ENCODE measurements at regions not wholly inside any gene's neighbourhood (a gene's known extent, or its start where the extent isn't known, plus 50 kb on each side); places are given as distances from the start of the nearest gene placed in this dataset.
"Not testable (repeated sequence)": the region's sequence is repeated elsewhere in the genome, so short reads cannot be mapped to it uniquely, and the experiment has no call there.

DNA sequence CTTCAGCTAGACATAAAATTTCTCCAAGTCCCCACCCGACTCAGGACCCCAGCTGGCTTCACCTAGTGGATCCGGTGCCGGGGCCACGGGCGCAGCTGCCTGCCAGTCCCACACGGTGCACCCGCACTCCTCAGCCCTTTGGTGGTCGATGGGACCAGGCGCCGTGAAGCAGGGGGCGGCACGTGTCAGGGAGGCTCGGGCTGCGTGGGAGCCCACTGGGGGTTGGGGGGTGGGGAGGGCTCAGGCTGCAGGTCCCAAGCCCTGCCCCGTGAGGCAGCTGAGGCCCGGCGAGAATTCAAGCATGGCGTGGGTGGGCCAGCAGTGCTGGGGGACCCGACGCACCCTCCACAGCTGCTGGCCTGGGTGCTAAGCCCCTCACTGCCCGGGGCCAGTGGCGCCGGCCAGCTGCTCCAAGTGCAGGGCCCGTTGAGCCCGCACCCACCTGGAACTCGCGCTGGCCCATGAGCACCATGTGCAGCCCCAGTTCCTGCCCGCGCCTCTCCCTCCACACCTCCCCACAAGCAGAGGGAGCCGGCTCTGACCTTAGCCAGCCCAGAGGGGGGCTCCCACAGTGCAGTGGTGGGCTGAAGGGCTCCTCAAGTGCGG is 747.0 kb downstream of the FAM181B start:
- DNase-seq (ENCODE audit: low read depth): no peak

DNA sequence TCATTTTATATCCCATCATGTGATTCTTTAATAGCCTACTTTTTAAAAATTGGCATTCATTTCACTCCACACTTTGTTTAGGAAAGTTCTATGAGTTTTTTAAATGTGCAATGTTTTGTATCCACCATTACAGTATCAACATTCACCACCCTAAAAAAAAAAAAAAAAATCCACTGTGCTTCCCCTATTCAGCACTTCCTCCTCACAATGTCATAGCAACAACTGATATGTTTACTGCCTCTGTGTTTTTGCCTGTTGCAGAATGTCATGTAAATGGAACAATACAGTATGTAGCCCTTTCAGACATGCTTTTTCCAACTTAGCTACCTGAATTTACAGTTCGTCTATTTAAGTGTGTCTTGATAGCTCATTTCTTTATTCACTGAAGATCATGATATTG is 754.2 kb downstream of the FAM181B start:
- no peak for DNase-seq (ENCODE audit: low read depth)

DNA sequence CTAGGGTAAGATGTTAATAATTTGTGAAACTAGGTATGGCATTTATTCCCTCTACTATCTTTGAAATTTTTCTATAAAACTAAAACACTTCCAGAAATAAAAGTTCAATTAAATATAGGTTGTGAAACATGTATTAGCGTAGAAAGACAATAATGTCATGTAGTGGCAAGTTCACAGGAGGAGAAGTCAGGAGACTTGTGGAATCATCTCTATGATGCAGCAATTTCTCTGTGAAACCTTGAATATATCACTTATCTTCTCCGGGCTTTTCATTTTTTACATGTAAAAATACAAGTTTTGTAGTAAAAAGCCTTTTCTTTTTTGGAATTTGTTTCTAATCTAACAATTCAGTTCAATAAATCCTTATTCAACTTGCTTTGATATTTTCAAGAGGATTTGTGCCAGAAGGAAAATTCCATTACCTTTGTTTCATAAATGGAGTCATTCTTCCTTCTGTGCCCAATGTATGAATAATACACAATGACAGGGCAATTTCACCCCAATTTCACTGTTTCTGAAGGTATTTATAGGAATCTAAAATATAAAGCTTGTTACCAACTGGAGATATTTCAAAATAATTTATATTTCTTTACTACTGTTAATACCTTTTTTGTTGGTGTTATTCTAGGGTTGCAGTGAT is 758.3 kb downstream of the FAM181B start:
- no peak for DNase-seq (ENCODE audit: low read depth)

DNA sequence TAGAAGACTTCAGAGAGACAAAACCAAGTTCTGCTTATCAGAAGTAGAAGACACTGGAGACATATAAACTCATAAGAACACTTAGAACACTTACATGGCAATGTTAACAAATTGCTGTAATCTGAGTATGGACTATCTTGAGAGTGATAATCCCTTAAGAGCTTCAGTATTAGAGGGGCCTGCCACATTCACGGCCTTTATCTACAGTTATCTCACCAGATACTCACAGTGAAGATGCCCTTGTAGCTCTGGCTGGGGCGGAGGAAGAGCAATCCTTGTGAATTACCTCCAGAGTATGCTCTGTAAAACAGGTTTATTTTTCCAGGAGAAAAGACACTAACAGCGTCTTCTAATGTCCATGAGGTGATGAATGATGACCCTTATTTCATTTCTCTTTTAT is 762.8 kb downstream of the FAM181B start:
- no peak for DNase-seq (ENCODE audit: low read depth)

DNA sequence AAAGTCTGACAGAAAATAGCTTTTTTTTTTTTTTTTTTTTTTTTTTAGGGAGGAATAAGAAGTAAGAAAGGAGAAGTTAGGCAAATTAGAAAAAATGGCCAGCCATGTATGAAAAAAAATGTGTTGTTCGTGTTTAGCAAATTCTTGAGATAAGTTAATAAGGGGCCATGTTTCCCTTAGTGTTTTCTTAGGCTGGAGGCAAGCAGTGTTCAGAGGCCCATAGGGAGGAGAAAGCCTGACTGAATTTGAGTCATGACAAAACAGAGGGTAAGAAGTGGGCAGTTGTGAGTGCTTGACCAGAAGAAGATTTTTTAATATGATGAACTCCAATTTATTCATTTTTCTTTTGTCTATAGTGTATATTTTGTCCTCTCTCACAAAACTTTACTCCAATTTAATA is 766.4 kb downstream of the FAM181B start:
- DNase-seq (ENCODE audit: low read depth): no peak

DNA sequence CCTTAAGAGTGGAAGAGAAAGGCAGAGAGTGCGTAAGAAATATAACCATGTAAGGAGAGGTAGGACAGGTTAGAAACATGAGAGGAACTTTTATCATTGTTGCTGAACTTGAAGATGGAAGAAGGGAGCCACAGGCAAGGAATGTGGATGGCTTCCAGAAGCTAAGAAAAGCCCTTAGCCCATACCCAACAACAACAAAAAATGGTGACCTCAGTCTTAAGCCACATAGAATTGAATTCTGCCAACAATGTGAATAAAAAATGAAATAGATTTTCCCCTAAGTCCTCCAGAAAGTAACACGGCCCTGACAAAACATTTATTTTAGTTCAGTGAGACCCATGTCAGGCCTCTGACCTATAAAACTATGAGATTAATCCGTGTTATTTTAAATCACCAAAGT is 767.3 kb downstream of the FAM181B start:
- no peak for DNase-seq (ENCODE audit: low read depth)

DNA sequence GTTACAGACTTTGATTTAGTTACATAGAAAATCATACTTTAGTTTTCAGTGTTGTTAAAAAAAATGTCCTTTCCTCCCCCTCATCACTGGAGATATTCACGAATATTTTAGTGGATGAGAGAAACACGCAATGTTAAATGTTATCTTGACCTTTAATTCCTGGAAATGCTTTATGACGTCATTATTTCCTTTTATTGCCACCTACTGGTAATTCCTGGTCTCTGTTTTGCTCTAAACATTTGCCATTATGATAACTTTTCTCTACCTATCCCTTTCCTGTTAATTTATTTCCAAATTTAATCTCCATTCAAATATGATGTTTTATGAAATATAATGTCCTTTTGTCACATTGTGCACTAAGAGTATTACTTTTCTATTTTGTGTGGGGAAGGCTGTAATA is 770.6 kb downstream of the FAM181B start:
- no peak for DNase-seq (ENCODE audit: low read depth)

DNA sequence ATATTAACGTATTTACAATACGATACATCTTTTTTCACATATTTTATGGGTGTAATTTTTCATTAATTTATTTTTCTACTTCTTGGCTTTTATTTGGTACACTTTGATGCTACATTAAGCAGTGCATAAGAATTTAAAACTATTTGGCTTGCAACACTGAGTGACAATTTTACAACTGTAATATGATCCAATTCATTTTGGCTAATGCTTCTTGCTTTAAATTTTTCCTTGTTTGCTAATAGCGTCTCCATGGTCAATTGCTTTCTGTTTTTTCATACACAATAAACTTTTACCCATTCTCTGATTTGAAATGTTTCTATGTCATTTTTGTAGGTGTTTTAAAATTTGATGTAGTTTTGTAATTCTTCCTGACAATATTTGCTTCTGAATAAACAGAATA is 773.2 kb downstream of the FAM181B start:
- DNase-seq (ENCODE audit: low read depth): no peak

DNA sequence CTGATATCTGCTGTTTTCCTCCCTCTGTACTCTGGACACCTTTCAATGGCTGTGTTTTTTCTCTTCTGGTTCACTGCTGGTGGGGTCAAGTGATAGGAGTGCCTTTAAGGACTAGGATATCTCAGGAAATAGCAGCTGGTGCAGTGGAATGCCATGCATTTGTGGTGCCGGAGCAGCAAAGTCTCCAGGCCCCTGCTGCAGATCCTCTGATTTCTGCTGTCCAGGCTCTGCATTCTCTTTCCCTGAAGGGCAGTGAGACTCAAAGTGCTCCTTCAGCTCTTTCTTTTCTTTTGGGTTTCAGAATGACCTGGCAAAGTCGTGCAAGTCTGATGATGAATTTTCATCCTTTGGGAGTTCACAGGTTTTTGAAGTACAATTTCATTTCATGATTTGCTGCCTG is 774.3 kb downstream of the FAM181B start:
- no peak for DNase-seq (ENCODE audit: low read depth)

DNA sequence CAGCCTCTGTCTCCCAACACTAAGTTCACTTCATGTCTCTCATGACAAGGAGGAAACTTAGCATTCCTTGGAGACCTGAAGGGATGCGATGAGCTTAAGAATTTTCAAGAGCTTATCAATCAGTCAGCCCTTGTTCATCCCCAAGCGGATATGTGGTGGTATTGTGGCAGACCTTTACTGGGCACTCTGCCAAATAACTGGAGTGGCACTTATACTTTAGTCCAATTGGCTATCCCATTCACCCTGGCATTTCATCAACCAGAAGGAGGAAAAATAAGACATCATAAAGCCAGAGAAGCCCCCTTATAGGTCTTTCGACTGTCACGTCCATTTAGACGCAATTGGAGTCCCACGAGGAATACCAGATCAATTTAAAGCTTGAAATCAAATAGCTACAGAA is 779.4 kb downstream of the FAM181B start:
- DNase-seq (ENCODE audit: low read depth): not testable (repeated sequence)

DNA sequence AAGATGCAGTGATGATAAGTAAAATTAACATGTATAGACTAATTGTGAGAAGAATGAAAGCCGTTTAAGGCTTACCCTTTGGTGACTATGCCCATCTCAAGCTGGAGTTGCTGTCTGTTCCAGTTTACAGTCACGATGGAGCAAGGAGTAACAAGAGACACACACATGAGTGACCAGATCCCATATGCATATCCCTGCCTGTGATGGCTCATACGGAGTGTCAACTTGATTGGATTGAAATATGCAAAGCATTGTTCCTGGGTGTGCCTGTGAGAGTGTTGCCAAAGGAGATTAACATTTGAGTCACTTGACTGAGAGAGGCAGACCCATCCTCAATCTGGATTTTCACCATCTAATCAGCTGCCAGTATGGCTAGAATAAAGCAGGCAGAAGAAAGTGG is 786.8 kb downstream of the FAM181B start:
- DNase-seq (ENCODE audit: low read depth): no peak

DNA sequence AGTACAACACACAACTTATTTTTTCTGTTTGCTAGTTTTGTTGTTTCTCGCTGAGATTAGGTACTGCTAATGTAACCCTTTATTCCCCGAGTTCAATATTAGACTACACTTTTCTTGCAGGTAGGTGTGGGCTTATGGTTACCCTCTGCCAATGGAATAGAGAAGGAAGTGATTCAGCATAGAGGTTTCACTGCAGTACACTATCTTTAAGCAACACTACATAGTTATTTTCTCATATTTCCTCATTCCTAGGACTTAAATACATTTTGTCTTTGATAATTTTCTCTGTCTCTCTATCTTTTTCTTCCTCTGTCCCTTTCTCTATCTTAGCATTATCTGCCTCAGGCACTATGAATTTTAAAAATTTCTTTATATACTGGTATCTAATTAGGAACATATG is 791.0 kb downstream of the FAM181B start:
- no peak for DNase-seq (ENCODE audit: low read depth)

DNA sequence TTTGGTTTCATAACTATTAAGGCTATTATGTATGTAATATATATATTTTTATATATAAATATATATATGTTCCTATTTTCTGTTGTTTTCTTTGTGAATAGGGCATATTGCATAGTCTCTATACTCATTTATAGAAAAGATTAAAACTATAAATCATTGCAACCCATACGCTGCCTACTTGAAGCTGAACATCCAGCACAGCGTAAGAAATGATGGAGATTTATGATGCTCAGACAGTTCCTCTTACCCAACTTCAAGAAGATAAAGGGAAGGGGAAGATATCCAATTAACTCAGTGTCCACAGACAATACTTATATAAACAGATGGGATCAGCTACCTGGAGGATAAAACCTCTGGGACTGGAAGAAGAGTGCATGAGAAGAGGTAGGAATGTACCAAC is 791.7 kb downstream of the FAM181B start:
- DNase-seq (ENCODE audit: low read depth): no peak

DNA sequence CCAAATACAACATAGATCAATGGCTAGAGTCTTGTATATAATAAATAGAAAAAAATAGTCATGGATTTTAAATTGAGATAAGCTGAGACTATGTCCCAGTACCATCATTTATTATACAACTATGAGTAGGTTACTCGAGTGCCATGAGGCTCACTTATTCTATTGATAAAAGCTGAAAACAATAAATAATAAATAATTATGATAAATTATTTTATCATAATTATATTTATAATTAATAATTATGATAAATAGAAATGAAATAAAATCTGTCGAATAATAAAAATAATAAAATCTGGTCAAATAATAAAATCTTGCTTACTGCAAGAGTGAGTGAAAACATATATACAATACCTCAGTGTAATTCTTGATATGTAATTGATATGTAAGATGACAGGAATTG is 801.4 kb downstream of the FAM181B start:
- DNase-seq (ENCODE audit: low read depth): no peak

DNA sequence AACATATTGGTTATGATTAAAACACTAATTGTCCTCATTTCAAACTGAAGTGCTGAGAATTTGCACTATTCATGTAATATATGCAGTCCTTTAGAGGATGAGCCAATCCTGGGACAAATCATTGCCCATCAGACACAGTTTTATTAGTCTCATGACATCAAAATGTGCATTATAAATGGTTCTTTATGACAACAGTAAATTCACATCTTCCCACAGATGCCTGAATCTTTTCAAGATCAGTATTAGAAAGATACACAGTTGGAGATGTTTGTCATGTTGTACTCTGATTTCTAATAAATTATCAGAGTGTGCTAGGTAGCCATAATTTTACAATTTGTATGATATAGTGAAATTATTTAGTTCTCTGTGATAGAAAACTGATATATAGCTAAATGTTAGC is 813.5 kb downstream of the FAM181B start:
- DNase-seq (ENCODE audit: low read depth): no peak

DNA sequence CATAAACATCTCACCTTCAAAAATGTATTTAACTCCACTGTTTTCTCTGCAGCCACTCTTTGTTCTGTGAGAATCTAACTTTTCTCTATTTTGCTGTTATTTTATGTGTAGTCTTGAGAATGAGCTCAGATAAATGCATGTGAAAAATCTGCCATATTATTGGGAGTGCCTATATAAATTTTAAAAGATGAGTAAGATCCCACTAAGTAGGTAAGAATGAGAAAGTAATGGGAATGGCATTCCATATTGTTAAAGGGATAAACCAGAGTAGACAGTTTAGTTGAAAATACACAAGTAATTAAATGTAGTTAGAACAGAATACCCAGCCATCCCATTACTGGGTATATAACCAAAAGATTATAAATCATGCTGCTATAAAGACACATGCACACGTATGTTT is 817.2 kb downstream of the FAM181B start:
- no peak for DNase-seq (ENCODE audit: low read depth)

DNA sequence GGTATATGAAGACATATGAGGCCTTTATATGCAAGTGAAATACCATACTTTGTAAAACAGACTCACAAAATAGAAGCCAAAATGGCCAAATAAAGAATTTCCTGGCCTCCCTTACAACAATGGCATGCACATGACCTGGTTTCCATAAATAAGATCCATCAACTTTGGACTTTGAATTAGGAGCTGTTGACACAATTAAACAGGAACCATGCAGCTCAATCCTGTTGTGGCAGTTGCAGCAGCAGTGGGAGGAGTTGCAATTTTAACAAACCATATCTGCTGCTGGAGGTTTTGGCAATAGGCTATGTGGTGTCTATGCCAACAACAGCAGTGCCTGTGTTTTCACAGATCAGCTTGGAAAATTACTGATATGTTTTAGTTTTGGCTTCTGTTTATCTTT is 818.6 kb downstream of the FAM181B start:
- DNase-seq (ENCODE audit: low read depth): no peak

DNA sequence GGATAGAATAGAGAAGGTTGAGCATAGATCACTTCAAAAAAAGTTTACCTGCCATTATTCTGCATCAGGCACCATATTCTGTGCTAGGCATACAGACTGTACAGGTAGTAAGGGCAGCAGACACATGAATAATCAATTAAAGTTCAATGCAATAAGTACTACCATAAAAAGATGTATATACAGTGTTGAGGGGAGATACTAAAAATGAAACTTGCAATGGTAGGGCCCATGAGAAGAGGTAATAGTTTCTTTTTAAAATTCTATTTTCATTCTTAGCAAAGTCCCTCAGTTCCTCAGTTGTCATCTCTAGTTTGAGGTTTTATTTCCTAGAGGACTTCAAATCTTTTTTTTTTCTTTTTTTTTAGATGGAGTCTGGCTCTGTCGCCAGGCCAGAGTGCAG is 819.9 kb downstream of the FAM181B start:
- DNase-seq (ENCODE audit: low read depth): no peak

DNA sequence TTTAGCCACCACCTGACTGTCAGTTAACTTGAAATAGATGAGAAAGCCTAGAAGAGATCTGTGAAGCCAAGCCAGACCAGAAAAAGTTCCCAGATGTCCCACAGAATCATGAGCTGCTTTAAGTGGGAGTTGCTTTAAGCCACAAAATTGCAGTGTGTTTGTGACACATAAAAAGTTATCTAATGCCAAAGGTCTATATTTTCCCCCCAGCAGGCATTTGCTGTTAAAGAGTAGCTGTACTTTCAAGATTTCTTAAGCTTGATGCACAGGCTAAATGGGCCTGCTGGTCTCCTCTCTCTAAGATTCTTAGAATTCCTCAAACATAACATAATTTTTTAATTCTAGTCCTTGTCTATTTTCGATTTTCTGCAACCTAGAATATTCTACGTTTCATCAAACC is 825.7 kb downstream of the FAM181B start:
- no peak for DNase-seq (ENCODE audit: low read depth)

DNA sequence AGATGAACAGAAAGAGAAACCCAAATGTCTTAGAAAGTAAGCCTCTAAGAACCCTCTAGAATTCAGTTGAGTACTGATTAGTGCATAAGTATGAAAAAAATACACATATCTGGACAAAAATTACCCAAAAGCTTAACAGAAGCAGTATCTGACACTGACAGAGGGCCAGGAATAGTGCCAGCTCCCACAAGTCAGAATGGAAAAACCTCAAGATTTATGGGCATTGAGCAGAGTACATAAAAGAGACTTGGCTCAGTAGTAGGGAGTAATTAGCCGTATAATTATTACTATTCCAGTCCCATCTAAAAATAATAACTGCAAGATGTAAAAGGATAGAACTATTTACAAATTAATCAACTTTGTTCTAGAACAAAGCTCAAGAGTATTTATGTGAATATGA is 834.5 kb downstream of the FAM181B start:
- DNase-seq (ENCODE audit: low read depth): no peak

DNA sequence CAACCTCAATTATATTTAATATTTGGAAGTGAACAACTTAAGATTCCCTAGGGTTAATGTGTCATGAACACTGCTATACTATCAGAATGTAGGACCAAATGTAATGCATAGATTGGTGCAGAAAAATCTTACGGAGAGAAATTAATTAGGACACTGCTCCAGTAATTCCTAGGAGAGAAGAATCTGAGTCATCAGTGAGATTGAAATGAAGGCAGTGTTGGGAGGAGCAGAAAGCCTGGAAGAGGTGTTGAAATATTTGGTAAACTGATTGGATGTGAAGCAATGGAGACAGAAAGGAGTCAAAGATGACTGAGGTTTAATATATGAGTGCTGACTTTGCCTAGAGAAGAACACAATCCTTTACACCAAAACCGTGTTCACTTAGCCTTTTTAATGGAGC is 836.0 kb downstream of the FAM181B start:
- no peak for DNase-seq (ENCODE audit: low read depth)

DNA sequence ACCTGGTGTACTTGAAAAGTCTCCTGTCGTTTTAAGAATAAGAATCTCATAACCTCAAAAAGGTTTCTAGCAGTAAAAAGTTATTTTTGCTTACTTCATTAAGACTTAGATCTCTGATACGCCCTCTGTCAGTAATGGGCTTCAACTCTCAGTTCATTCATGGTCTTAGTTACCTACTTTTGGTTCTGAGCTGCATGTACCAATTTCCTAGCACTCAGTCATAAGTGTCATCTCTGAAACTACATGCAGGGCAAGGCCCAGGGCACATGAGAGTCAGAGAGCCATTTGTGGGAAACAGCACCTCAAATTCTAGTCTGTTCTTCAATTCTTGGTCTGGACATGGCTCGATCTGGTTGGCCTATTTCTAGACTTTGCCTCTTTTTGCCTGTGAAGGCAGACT is 838.4 kb downstream of the FAM181B start:
- DNase-seq (ENCODE audit: low read depth): no peak

DNA sequence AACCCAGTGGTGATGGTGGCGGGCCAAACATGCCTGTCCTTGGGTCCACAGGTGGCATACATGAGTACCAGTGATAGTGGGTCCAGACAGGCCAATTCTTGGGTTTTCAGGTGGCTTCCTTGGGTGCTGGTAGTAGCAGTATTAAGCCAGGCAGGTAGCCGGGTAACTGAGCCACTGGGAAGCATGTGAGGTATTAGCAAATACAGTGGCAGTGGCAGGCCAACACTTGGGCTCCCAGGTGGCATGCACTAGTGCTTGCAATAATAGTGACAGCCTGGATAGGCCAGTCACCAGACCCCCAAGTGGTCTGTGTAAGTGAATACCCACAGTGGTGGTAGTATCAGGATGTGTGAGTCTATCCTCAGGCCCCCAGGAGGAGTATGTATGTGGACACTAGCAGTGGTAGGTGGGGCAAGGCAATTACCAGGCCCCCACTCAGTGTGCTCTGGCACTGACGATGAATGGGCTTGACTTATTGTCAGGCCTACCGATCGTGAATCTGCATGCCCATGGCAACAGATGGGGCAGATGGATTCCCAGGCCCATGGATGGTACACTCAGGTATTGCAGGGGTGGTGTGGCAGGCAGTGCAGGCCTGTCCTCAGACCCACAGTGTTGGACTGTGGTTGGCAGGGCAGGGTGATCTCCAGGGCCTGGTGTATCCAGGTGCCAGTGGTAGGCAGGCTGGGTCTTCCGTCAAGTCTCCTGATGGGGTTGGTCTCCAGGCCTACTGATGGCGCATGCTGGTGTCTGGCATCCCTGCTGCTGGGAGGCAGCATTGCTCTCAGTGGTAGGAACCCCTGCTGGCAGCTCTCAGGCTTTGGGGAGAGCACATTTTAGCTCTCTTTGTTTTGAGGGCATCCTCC is 840.7 kb downstream of the FAM181B start:
- DNase-seq (ENCODE audit: low read depth): no peak

DNA sequence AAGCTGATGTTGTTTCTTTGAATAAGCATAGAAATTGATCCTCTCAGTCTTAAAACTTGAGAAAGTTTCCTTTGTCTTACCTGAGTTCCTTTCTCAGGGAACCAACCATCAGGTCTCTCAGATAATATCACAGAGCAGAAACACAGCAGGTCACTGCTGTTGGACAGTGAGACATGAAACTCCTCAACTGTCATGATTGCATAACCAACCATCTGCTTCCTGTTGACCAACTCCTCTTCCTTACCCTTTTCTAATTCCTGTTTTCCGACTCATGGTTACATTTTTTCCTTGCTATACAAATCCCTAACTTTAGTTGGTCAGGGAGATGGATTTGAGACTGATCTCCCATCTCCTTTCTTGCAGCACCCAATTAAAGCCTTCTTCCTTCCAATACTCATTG is 845.3 kb downstream of the FAM181B start:
- no peak for DNase-seq (ENCODE audit: low read depth)
